NT2/D1 (cell line): ENCODE measurements at regions not wholly inside any gene's neighbourhood (a gene's known extent, or its start where the extent isn't known, plus 50 kb on each side); places are given as distances from the start of the nearest gene placed in this dataset.

ENCODE experiments used
- SUZ12 ChIP-seq: IDR thresholded peaks from 2 replicates; pipeline ENCODE4 v1.6.1; 2011; ENCODE audit not compliant: insufficient read length, insufficient read depth; ENCODE audit errors: extremely low read depth
- YY1 ChIP-seq: IDR thresholded peaks from 2 replicates; pipeline ENCODE4 v1.6.1; 2011; ENCODE audit not compliant: insufficient read length, insufficient read depth

DNA sequence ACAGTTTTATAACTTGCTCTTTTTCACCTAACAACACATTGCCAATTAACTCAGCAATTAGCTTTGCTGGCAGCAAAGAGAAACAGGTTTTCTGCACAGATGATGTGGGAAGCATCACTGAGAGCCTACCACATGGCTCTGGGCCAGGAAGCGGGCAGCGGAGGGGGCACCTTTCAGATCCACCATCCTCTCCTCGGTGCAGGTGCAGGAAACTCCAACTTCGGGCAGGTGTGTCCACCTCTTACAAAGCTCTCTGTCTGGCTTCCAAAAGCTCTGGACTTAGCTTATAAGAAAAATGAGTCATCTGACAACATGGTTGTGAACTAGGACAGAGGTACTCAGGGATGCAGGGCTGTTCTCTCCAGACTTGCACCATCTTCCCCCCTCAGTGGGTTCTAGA is 77.0 kb downstream of the RPS6KA4 start:
- TF ChIP-seq YY1 (no peak), SUZ12 (no peak)
